Stimulated activated CD4-positive, alpha-beta T cell treated with anti-CD3 and anti-CD28 coated beads, Interleukin-4, amount 100 ng/mL, for 48 hours (primary cell): ENCODE measurements at regions not wholly inside any gene's neighbourhood (a gene's known extent, or its start where the extent isn't known, plus 50 kb on each side); places are given as distances from the start of the nearest gene placed in this dataset.

Experiments
- DNase-seq, 2 donors: peaks; one replicate each; pipeline ENCODE4 v3.0.0-alpha.2; 2020; ENCODE audit warnings: low read depth in 2 of 2

DNA sequence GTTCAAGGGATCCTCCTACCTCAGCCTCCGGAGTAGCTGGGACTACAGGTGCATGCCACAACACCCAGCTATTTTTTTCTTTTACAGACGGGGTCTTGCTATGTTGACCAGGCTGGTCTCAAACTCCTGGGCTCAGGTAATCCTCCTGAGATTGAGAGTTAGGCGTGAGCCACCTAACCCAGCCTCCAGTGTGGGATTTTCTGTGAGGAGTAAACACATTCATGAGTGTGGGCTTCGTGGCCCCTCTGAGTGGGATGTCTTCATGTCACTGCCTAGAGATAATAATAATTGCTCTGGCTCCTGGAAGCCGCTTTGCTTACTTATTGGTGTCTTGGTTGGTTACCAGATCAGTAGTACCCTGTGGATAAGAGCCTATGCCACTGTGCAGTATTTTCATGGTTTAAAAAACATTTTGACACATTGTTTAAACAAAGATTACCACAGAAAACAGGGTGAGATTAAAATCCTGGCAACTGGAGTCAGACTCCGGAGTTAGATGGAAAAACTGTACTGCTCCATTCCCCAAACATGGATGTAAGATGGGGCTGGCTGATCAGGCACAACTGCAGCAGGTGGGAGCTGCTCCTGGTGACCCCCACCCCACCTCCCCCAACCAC, 159.1 kb upstream of the RAB4A start:
- no peak for DNase-seq

DNA sequence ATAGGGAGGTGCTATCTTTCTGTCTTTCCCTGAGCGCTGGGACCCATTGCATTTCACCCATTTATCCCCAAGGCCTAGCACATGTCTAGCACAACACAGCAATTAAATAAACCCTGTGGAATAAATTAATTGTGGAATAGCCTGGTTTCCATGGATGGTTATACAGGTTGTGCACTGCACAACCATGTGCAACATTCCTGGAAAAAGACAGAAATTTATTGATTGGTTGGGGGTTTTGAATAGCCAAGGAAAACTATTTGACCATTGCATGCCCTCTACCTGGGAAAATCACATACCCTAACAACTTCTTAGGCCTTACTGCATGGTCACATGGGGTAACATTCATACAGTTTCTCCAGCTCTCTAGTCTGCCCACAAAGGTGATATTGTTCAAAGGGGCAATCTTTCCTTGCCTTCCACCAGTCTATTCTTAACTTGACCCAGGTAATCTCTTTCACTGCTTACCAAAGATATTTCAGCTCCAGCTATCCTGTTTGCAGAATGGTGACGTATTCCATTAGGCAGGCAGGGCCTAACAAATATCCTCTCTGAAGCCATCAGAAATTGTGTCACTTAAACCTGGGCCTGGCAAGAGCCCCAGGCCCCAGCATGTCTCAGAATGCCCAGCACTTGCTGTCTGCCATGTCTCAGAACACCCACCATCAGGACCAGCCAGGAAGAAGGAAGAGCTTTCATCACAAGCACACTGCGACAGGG, 157.9 kb upstream of the RAB4A start:
- no peak for DNase-seq

GRCh38 chr1:229114315-229114714, 156.6 kb upstream of the RAB4A start:
- DNase-seq: no peak

GRCh38 chr1:229114850-229115365, 156.0 kb upstream of the RAB4A start:
- DNase-seq: no peak

GRCh38 chr1:229116114-229116513, 154.8 kb upstream of the RAB4A start:
- no peak for DNase-seq

GRCh38 chr1:229117664-229118300, 153.1 kb upstream of the RAB4A start:
- no peak for DNase-seq

DNA sequence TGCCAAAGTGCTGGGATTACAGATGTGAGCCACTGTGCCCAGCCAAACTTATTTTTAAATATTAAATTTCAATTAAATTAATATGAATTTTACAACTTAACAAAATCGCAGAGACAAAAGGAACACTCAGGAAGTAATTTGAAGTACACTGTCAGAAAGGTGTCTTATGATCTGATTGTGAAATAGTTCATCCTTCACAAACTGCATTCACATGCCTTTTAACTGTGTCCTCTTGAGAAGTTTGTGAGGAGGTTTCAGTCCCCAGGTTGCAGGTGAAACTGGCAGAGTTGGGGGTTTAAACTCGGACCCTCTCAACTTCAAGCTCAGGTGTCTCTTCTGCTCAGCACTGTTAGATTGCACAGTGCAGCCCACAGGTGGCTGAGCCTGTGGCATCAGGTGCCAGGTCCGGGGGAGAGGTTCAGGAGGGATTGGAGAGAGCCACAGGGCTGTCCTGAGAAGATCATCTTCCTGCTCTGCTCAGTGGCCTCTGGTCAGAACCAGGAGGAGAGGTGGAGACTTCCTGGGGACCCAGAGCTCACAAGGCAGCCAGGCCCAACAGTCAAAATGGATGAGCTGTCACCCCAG, 152.3 kb upstream of the RAB4A start:
- DNase-seq: no peak

GRCh38 chr1:229119161-229119560, 151.8 kb upstream of the RAB4A start:
- no peak for DNase-seq

DNA sequence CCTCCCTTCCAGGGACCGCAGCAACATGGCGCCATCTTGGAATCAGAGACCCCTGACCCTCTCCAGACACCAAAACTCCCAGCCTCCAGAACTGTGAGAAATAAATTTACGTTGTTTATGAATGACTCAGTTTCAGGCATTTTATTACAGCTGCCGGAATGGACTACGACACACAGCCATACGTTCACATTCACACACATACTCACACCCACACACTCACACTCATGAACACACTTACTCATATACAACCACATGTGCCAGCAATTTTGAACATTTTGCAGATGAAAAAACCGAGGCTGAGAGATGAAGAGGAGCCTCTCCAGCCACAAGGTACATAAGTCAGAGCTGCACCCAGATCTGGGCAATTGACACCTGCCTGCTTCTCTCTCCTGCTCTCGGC, 151.0 kb upstream of the RAB4A start:
- DNase-seq: no peak

GRCh38 chr1:229121845-229122436, 149.0 kb upstream of the RAB4A start:
- no peak for DNase-seq

GRCh38 chr1:229122606-229123005, 148.3 kb upstream of the RAB4A start:
- DNase-seq: no peak

- DNase-seq: no peak
Observed at GRCh38 chr1:229124116-229124515, 146.8 kb upstream of the RAB4A start.

- DNase-seq: no peak
Observed at GRCh38 chr1:229124520-229125124, 146.3 kb upstream of the RAB4A start.

GRCh38 chr1:229127301-229127700, 143.6 kb upstream of the RAB4A start:
- DNase-seq: peak in 1 of 2 donors; percentile 8

GRCh38 chr1:229128066-229128608, 142.8 kb upstream of the RAB4A start:
- no peak for DNase-seq

DNA sequence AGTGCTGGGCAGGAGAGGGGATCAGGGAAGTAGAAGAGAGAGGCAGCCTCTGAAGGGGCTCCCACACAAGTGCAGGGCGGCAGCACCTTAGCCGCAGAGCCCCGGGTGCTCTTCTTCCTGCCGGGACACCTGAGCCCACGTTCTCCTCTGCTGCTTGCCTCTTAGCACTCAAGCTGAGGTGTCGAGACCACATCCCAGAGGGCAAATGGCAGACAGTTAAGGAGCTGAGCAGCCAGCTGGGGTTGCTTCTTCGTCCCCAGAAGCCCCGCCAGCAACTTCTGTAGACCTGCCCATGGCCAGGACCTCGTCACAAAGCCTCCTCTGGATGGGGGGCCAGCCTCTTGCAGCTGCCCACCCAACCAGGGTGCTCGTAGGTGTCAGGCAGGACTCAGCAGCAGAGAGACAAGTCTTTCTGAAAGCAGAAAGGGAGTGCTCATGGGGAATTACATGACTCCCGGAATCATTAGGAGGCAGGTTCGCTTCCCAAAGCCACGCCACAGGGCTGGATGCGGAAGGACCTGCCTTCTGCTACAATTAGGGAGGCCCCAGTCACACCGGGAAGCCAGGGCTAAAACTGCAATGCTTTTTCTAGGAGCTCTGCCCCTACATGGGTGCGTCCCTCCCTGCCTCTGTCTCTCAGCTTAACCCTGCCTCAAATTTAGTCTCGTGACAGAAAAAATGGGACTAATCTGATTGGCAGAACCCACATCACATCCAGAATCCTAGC, 141.4 kb upstream of the RAB4A start:
- no peak for DNase-seq

DNA sequence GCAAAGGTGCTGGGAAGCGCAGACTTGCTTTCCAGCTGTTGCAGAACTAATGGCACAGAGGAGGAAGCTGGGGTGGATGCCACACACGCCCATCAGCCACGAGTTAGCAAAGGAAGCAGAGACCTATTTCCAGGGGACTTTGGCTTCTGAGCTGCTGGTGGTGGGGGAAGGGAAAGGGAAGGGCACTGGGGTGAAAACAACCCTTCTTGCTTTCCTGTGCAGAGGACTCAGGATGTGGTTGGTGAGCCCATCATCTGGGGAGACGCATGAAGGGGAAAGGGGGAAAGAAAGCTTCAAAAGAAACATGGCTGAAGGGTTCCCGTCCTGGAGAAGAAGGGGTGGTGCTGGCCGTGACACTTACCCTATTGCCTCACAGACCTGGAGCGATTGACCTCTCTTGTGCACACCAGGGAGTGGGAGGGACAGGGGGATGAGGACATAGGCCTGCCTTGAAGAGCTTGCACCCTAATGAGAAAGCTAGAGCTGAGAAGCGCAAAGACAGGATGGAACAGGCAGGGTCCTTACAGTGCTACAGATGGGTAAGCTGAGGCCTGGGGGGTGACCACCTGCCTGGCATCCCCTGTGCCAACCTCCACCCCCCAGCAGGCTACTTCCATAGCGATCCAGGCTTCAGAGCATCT, 140.8 kb upstream of the RAB4A start:
- no peak for DNase-seq

- no peak for DNase-seq
Observed at GRCh38 chr1:229131243-229132105, 139.4 kb upstream of the RAB4A start.

DNA sequence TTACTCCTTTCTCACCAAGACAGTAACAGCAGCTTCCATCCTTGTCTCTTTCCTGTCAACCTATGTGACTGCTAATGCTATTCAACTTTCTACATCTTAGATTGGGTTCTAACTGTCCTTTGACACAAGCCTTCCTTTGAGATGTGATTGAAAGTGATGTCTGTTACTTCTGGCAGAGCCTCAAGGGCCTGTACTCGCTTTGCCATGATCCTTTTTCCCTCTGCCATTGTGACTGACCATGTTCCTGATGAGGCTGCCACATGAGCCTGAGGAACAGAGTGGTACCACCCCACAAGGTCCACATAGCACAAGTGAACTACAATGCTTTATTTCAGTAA, 138.8 kb upstream of the RAB4A start:
- DNase-seq: no peak
